ENCODE measurements at regions not wholly inside any gene's neighbourhood (a gene's known extent, or its start where the extent isn't known, plus 50 kb on each side); places are given as distances from the start of the nearest gene placed in this dataset.
"Not testable (repeated sequence)": the region's sequence is repeated elsewhere in the genome, so short reads cannot be mapped to it uniquely, and the experiment has no call there.

- Histone ChIP-seq H3K27me3 (ENCODE audit: control insufficient read depth, insufficient read depth, low read length) (no peaks in the 10 kb centered on the region), H3K9ac (ENCODE audit: low read length) (no peak overlapping the region), H3K27ac (ENCODE audit: low read depth, low read length) (no peak overlapping the region), H3K4me3 (ENCODE audit: low read length) (no peak overlapping the region), H3K4me1 (ENCODE audit: control insufficient read depth, insufficient read depth, low read length) (no peaks in the 10 kb centered on the region), H3K36me3 (ENCODE audit: control insufficient read depth, insufficient read depth, low read length) (no peaks in the 10 kb centered on the region)
These were observed 155.4 kb upstream of the SPRED2 start for GRCh38 chr2:65587779-65588178.

GRCh38 chr2:65586516-65586915 is 154.1 kb upstream of the SPRED2 start:
- H3K9ac ChIP-seq (ENCODE audit: low read length): no peak overlapping the region
- no peak overlapping the region for H3K4me3 ChIP-seq (ENCODE audit: low read length)
- no peaks in the 10 kb centered on the region for H3K27me3 ChIP-seq (ENCODE audit: control insufficient read depth, insufficient read depth, low read length)
- no peaks in the 10 kb centered on the region for H3K4me1 ChIP-seq (ENCODE audit: control insufficient read depth, insufficient read depth, low read length)
- H3K36me3 ChIP-seq (ENCODE audit: control insufficient read depth, insufficient read depth, low read length): no peaks in the 10 kb centered on the region
- no peak overlapping the region for H3K27ac ChIP-seq (ENCODE audit: low read depth, low read length)

- Histone ChIP-seq H3K4me3 (ENCODE audit: low read length) (no peak overlapping the region), H3K27ac (ENCODE audit: low read depth, low read length) (no peak overlapping the region), H3K36me3 (ENCODE audit: control insufficient read depth, insufficient read depth, low read length) (no peaks in the 10 kb centered on the region), H3K27me3 (ENCODE audit: control insufficient read depth, insufficient read depth, low read length) (no peaks in the 10 kb centered on the region), H3K4me1 (ENCODE audit: control insufficient read depth, insufficient read depth, low read length) (no peaks in the 10 kb centered on the region), H3K9ac (ENCODE audit: low read length) (no peak overlapping the region)
These were observed 150.7 kb upstream of the SPRED2 start for GRCh38 chr2:65583061-65583460.

GRCh38 chr2:65582364-65582763 is 150.0 kb upstream of the SPRED2 start:
- Histone ChIP-seq H3K4me1 (ENCODE audit: control insufficient read depth, insufficient read depth, low read length) (no peaks in the 10 kb centered on the region), H3K36me3 (ENCODE audit: control insufficient read depth, insufficient read depth, low read length) (no peaks in the 10 kb centered on the region), H3K4me3 (ENCODE audit: low read length) (no peak overlapping the region), H3K27ac (ENCODE audit: low read depth, low read length) (no peak overlapping the region), H3K9ac (ENCODE audit: low read length) (no peak overlapping the region), H3K27me3 (ENCODE audit: control insufficient read depth, insufficient read depth, low read length) (no peaks in the 10 kb centered on the region)

DNA sequence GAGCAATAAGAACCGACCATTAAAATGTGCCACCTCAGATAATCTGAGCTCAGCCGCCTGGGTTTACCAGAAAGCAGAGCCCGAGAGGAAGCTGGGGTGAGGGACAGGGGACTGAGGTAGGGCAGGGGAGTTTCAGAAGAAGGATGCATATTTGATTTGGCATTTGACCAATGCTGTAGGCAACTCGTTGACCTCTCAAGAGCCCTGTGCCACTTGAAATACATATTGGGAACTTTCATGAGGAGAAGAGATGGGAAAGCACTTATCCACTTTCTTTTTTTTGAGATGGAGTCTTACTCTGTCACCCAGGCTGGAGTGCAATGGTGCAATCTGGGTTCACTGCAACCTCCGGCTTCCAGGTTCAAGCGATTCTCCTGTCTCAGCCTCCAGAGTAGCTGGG is 148.4 kb upstream of the SPRED2 start:
- Histone ChIP-seq H3K4me3 (ENCODE audit: low read length) (no peak overlapping the region), H3K9ac (ENCODE audit: low read length) (no peak overlapping the region), H3K36me3 (ENCODE audit: control insufficient read depth, insufficient read depth, low read length) (no peaks in the 10 kb centered on the region), H3K27ac (ENCODE audit: low read depth, low read length) (no peak overlapping the region), H3K4me1 (ENCODE audit: control insufficient read depth, insufficient read depth, low read length) (no peaks in the 10 kb centered on the region), H3K27me3 (ENCODE audit: control insufficient read depth, insufficient read depth, low read length) (no peaks in the 10 kb centered on the region)

GRCh38 chr2:65579506-65580235 is 147.3 kb upstream of the SPRED2 start:
- no peaks in the 10 kb centered on the region for H3K4me1 ChIP-seq (ENCODE audit: control insufficient read depth, insufficient read depth, low read length)
- H3K4me3 ChIP-seq (ENCODE audit: low read length): no peak overlapping the region
- no peak overlapping the region for H3K27ac ChIP-seq (ENCODE audit: low read depth, low read length)
- no peak overlapping the region for H3K9ac ChIP-seq (ENCODE audit: low read length)
- no peaks in the 10 kb centered on the region for H3K36me3 ChIP-seq (ENCODE audit: control insufficient read depth, insufficient read depth, low read length)
- no peaks in the 10 kb centered on the region for H3K27me3 ChIP-seq (ENCODE audit: control insufficient read depth, insufficient read depth, low read length)

DNA sequence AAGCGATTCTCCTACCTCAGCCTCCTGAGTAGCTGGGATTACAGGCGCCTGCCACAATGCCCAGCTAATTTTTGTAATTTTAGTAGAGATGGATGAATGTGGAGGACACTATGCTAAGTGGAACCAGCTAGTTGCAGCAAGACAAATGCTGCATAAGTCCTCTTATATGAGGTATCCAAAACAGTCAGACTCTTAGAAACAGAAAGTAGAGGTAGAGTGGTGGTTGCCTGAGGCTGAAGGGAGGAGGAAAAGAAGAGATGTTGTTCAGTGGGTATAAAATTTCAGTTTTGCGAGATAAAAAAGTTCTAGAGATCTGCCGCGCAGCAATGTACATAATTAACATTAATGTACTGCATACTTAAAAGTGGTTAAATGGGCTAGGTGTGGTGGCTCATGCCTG is 145.3 kb upstream of the SPRED2 start:
- Histone ChIP-seq H3K9ac (ENCODE audit: low read length) (no peak overlapping the region), H3K36me3 (ENCODE audit: control insufficient read depth, insufficient read depth, low read length) (no peaks in the 10 kb centered on the region), H3K4me3 (ENCODE audit: low read length) (no peak overlapping the region), H3K27me3 (ENCODE audit: control insufficient read depth, insufficient read depth, low read length) (no peaks in the 10 kb centered on the region), H3K4me1 (ENCODE audit: control insufficient read depth, insufficient read depth, low read length) (no peaks in the 10 kb centered on the region), H3K27ac (ENCODE audit: low read depth, low read length) (no peak overlapping the region)

DNA sequence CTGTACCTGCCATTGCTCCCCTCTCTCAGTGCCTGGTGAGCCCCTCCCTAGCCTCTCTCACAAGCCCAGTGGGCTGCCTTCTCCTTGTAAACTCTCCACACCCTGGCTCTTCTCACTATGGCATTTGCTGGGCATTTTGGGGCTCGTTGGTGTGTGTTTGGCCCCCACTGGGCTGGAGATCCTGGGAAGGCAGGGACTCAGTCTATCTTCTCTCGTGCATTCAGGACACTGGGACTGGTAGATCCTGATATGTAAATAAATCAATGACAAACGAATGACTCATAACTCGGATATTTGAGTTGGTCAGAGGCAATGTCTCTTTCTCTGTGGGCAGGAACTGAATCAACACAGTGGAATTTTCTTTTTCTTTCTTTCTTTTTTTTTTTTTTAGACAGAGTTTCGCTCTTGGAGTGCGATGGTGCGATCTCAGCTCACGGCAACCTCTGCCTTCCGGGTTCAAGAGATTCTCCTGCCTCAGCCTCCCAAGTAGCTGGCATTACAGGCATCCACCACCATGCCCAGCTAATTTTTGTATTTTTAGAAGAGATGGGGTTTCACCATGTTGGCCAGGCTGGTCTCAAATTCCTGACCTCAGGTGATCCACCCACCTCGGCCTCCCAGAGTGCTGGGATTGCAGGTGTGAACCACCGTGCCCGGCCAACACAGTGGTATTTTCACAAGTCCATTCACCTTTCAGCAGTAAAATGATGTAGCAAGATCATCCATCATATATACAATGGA is 144.6 kb upstream of the SPRED2 start:
- Histone ChIP-seq H3K27me3 (ENCODE audit: control insufficient read depth, insufficient read depth, low read length) (no peaks in the 10 kb centered on the region), H3K27ac (ENCODE audit: low read depth, low read length) (no peak overlapping the region), H3K9ac (ENCODE audit: low read length) (no peak overlapping the region), H3K36me3 (ENCODE audit: control insufficient read depth, insufficient read depth, low read length) (no peaks in the 10 kb centered on the region), H3K4me3 (ENCODE audit: low read length) (no peak overlapping the region), H3K4me1 (ENCODE audit: control insufficient read depth, insufficient read depth, low read length) (no peaks in the 10 kb centered on the region)

GRCh38 chr2:65576278-65576677 is 143.9 kb upstream of the SPRED2 start:
- Histone ChIP-seq H3K27me3 (ENCODE audit: control insufficient read depth, insufficient read depth, low read length) (no peaks in the 10 kb centered on the region), H3K4me1 (ENCODE audit: control insufficient read depth, insufficient read depth, low read length) (no peaks in the 10 kb centered on the region), H3K36me3 (ENCODE audit: control insufficient read depth, insufficient read depth, low read length) (no peaks in the 10 kb centered on the region), H3K9ac (ENCODE audit: low read length) (no peak overlapping the region), H3K4me3 (ENCODE audit: low read length) (no peak overlapping the region), H3K27ac (ENCODE audit: low read depth, low read length) (no peak overlapping the region)

DNA sequence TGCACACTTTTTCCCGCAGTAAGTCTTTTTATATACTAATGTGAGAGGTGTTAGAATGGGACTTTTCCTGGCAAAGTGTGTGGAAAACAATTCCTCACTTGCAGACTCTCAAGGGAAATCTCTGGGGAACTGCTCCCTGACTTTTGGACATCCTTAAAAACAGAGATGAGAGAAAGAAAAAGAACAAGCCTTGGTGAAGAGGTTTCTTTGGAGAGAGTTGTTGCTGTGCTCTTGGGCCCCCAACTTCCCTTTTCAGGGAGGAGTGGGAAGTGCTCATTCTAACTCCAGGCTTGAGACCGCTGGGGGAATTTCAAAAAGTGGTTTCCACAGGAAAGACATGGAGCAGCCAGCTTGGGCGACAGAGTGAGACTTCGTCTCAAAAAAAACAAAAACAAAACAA is 142.6 kb upstream of the SPRED2 start:
- Histone ChIP-seq H3K9ac (ENCODE audit: low read length) (no peak overlapping the region), H3K4me3 (ENCODE audit: low read length) (no peak overlapping the region), H3K27me3 (ENCODE audit: control insufficient read depth, insufficient read depth, low read length) (no peaks in the 10 kb centered on the region), H3K36me3 (ENCODE audit: control insufficient read depth, insufficient read depth, low read length) (no peaks in the 10 kb centered on the region), H3K4me1 (ENCODE audit: control insufficient read depth, insufficient read depth, low read length) (no peaks in the 10 kb centered on the region), H3K27ac (ENCODE audit: low read depth, low read length) (no peak overlapping the region)

GRCh38 chr2:65568656-65569440 is 136.4 kb upstream of the SPRED2 start:
- not testable (repeated sequence) for H3K27ac ChIP-seq (ENCODE audit: low read depth, low read length); H3K36me3 ChIP-seq (ENCODE audit: control insufficient read depth, insufficient read depth, low read length); H3K4me1 ChIP-seq (ENCODE audit: control insufficient read depth, insufficient read depth, low read length); H3K9ac ChIP-seq (ENCODE audit: low read length); H3K4me3 ChIP-seq (ENCODE audit: low read length); H3K27me3 ChIP-seq (ENCODE audit: control insufficient read depth, insufficient read depth, low read length)

DNA sequence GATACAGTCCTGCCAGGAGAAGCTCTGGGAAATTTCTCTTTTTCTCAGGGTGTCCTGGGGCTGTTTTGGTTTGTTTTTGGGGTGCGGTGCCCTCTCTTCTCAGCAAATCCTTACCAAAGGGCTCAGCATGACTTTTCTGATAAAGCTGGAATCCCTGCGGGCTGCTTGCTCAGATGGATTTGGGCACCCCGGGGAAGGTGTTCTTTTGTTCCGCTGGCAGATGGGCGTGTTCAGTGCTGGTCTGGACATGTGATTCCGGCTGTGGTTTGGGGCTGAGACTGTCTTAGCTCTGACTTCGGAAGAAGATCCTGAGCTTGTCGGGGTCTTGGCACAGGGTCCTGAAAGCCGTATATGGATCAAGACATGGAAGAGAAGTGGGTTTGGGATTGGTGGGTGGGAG is 134.2 kb upstream of the SPRED2 start:
- no peaks in the 10 kb centered on the region for H3K4me1 ChIP-seq (ENCODE audit: control insufficient read depth, insufficient read depth, low read length)
- H3K4me3 ChIP-seq (ENCODE audit: low read length): no peak overlapping the region
- H3K27me3 ChIP-seq (ENCODE audit: control insufficient read depth, insufficient read depth, low read length): no peaks in the 10 kb centered on the region
- no peak overlapping the region for H3K27ac ChIP-seq (ENCODE audit: low read depth, low read length)
- no peak overlapping the region for H3K9ac ChIP-seq (ENCODE audit: low read length)
- no peaks in the 10 kb centered on the region for H3K36me3 ChIP-seq (ENCODE audit: control insufficient read depth, insufficient read depth, low read length)
